NCI-H524 treated with DMSO at 0.1 percent for 48 hours (cell line): ENCODE measurements at regions not wholly inside any gene's neighbourhood (a gene's known extent, or its start where the extent isn't known, plus 50 kb on each side); places are given as distances from the start of the nearest gene placed in this dataset.
A peak's percentile ranks its signal among the peaks of the same experiment; 100 is the strongest.

ENCODE experiments used
- DNase-seq: peaks from one replicate; lab custom pipeline; 2025; lab: John Stamatoyannopoulos, UW

GRCh38 chr21:34022627-34023335 is 50.6 kb upstream of the MRPS6 start:
- no peak for DNase-seq

GRCh38 chr21:34021726-34022125 is 51.7 kb upstream of the MRPS6 start:
- no peak for DNase-seq

DNA sequence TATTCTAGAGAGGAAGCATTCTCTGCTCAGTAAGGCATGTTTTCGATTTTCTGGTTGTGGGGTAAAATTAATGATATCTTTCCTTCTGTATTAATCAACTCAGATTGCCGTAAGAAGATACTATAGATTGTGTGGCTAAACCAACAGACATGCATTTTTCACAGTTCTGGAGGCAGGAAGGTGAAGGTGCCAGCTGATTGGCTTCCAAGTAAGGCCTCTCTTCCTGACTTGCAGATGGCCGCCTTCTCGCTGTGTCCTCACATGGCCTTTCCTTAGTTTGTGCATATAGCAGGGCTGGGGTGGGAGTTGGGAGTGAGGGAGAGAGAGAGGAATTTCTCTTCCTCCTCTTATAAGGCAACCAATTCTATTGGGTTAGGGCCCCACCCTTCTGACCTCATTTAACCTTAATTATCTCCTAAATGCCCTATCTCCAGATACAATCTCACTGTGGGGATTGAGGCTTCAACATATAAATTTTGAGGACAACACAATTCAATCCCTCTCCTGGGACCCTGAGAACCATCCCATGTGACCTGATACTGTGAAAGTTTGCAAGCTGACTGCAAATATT is 52.3 kb upstream of the MRPS6 start:
- DNase-seq, result no peak

DNA sequence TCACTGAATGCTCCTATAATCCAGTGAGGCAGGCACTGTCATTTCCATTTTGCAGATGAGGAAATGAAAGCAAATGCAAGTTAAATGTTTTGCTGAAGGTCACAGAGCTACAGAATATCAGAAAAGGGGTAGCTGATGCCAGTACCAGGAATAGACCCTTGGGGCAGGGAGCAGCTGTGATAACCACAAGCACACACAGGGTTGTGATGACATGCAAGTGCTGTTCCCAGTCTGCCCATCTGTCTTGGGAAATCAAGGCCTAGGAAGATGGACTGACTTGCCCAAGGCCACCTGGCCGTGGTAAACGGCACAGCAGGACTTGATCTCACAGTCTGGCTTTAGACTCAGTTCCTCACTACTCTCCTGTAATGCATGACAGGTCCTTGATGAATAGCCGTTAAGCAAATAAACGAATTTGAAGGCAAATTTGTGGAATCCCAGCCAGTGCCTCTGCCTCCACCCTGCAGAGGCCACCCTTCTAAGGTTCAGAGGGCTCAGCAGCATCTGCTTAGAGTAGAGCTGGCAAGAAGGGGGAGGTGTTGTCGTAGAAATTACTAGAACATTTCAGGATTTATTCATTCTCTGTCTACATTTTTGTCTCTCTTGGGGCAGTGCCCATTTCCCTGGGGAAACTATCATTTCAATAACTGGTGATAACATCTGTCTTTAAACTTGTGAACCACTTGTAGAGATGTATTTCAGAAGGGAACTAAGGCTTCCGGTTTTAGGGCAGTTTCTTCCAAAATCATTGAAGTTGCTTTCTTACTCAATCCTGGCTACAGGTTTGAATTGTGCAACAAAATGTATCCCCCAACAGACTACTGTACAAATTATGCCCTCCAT is 53.2 kb upstream of the MRPS6 start:
- DNase-seq, result peak; percentile 30

DNA sequence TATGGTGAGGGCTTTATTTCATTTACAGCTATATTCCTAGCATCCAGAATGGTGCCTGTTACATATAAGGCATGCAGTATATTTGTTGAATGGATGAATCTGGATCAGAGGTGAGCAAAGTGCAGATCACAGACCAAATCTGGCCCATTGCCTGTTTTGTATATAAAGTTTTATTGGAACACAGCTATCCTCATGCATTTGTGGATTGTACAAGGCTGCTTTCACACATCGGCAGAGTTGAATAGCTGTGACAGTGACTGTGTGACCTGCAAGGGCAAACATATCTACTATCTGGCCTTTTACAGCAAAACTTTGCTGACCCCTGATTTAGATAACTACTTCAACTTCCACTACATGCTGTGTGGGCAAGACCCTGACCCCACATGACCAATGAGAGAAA is 54.0 kb upstream of the MRPS6 start:
- DNase-seq, result no peak

DNA sequence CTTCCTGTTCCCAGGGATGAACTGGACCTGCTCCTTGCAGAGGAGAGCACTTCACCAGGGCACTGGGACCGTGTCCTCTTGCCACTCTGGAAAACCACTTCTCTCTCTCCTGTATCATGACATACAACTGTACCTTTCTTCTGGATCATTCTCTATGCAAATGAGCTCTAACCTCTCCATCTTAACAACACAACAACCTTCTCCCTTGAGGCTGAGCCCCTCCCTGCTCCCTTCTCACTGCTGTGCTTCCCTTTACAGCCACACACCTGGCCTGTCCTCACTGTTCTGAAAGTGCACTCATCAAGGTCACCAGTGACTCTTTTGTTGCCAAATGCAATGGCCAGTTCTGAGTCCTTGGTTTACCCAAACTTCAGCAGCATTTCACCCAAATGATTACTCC is 54.5 kb upstream of the MRPS6 start:
- no peak for DNase-seq

GRCh38 chr21:34018185-34018584 is 55.2 kb upstream of the MRPS6 start:
- no peak for DNase-seq

GRCh38 chr21:34017039-34017961 is 56.1 kb upstream of the MRPS6 start:
- DNase-seq, result no peak

DNA sequence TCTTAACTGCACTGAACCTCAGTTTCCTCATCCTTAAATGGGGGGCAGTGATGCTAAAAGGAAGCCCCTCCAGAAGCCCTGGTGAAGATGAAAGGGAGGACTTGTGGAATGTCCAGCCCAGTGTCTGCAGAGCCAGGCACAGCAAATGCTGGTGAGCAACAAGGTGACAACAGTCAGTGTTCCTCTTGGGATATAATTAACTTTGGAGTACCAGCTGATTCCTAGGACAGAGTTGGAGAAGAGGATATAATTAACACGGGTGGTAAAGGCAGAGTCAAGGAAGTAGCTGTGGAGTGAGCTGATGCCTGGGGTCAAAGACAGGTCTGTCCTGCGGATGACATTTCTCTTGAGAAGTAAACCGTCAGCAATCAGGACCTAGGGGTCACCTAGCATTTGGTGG is 60.7 kb upstream of the MRPS6 start:
- no peak for DNase-seq

- DNase-seq, result no peak
These were observed 61.7 kb upstream of the MRPS6 start for GRCh38 chr21:34011660-34012059.

DNA sequence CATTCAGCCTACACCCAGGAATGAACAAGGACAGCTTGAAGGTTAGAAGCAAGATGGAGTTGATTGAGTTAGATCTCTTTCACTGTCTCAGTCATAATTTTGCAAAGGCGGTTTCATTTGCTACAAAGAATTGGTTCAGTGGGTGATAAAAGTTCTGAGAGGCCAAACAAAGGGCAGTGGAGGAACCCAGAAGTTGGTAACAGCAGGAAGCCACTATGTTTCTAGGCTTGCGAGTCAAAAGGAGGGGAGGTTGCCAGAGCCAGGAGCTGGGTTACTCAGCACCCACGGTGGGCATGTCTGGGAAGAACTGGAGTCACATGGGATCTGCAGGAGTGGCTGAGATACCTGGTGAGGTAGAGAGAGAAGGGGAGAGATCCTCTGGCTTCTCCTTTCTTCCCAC is 64.2 kb upstream of the MRPS6 start:
- no peak for DNase-seq

- no peak for DNase-seq
These were observed 64.8 kb upstream of the MRPS6 start for GRCh38 chr21:34008618-34009017.

- DNase-seq, result no peak
These were observed 66.7 kb upstream of the MRPS6 start for GRCh38 chr21:34006611-34007168.

- DNase-seq, result no peak
These were observed 68.4 kb upstream of the MRPS6 start for GRCh38 chr21:34004974-34005373.

DNA sequence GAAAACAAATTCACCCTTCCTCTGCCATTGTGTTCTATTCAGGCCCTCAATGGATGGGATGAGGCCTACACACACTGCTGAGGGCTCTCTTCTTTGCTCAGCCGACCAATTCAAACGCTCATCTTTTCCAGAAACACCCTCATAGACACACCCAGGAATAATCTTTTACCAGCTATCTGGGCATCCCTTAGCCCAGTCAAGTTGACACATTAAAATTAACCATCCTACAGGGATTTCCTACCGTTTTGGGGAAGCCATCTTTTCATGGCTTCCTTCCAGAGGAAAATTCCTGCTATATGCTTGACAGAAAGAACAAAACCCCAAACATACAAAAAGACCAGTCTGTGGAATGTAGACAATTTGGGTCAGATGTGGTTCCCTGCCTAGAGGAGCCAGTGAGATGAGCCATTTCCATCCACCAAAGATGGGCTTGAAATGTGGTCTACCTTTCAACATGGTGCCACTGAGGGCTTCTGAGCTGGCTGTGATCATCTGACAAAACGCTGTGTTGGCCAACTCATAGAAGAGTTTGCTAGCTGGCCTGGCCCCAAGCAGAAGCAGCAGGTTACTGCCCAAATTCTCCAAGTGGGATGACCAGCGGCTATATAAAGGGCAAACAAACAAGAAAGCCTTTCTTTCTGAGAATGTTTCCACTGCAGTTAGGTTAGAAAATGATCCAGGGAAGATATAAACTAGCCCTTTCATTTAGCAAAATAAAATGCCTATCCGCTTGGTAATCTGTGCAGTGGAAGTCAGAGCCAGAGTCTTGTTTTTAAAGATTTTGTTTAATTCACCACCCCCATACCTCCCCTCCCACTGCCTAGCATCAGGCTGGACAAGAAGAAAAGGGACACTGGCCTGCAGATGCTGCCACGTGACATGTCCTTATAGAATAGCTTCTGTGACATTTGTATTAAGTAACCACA is 69.1 kb upstream of the MRPS6 start:
- no peak for DNase-seq

GRCh38 chr21:34003428-34003827 is 70.0 kb upstream of the MRPS6 start:
- no peak for DNase-seq

GRCh38 chr21:34000375-34000774 is 73.0 kb upstream of the MRPS6 start:
- no peak for DNase-seq

GRCh38 chr21:33998809-33999208 is 74.6 kb upstream of the MRPS6 start:
- no peak for DNase-seq

DNA sequence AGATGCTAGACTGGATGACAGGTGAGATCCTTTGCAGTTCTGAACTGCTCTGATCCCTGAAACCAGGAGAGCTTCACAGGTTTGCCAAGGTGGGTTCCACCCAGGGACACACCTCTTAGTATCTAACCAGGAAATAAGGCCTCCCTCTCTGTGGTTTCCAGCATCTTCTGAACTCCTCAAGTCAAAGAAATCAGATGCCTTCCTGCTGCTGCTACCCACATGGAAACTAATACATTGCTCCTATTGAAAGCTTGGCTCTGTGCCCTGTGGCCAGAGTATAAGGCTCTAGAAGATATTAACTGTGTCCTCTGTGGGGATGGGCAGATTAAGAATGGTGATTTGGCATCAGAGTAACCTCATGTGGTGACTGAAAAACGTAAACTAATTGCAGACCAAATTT is 75.0 kb upstream of the MRPS6 start:
- DNase-seq, result no peak

- DNase-seq, result no peak
These were observed 75.9 kb upstream of the MRPS6 start for GRCh38 chr21:33997436-33997835.

GRCh38 chr21:33994373-33994772 is 78.8 kb upstream of the ATP5PO start:
- no peak for DNase-seq
